ENCODE measurements at regions not wholly inside any gene's neighbourhood (a gene's known extent, or its start where the extent isn't known, plus 50 kb on each side); places are given as distances from the start of the nearest gene placed in this dataset.

- no peak overlapping the region for H3K4me2 ChIP-seq (ENCODE audit: low read depth, low read length)
- WGBS (ENCODE audit: low lambda C conversion rate): 5% methylated on average over 2 of the region's 2 CpGs
- H3K79me2 ChIP-seq (ENCODE audit: insufficient read depth, low read length): no peaks in the 10 kb centered on the region
- H2AFZ ChIP-seq (ENCODE audit: low read length): no peak overlapping the region
- no peaks in the 10 kb centered on the region for H3K4me1 ChIP-seq (ENCODE audit: insufficient read depth, low read length)
- TF ChIP-seq MAFG (CRISPR knock-in tag; IDR thresholded peaks at IDR 0.05) (no peak), CBX5 (CRISPR knock-in tag; IDR thresholded peaks at IDR 0.05; ENCODE audit: borderline replicate concordance) (no peak), CENPX (CRISPR knock-in tag; IDR thresholded peaks at IDR 0.05) (no peak), CTCF (CRISPR knock-in tag; IDR thresholded peaks at IDR 0.05) (no peak), HNF4G (IDR thresholded peaks at IDR 0.05; ENCODE audit: borderline replicate concordance, low read depth, low read length) (no peak), HNF4G (CRISPR knock-in tag; IDR thresholded peaks at IDR 0.05; ENCODE audit: borderline replicate concordance, low read depth) (no peak), NCOA2 (CRISPR knock-in tag; IDR thresholded peaks at IDR 0.05) (no peak), ZUFSP (CRISPR knock-in tag; IDR thresholded peaks at IDR 0.05; ENCODE audit: borderline replicate concordance) (no peak), NFIC (IDR thresholded peaks at IDR 0.05; ENCODE audit: low read length) (no peak), TERF1 (CRISPR knock-in tag; IDR thresholded peaks at IDR 0.05) (no peak), SMAD3 (CRISPR knock-in tag; IDR thresholded peaks at IDR 0.05) (no peak), KDM1A (CRISPR knock-in tag; IDR thresholded peaks at IDR 0.05) (no peak), FOXA3 (CRISPR knock-in tag; IDR thresholded peaks at IDR 0.05) (no peak), ZNF570 (CRISPR knock-in tag; IDR thresholded peaks at IDR 0.05; ENCODE audit: borderline replicate concordance) (no peak)
- BruUV-seq (replicated peaks): no TSS peak
- H3K9me3 ChIP-seq (ENCODE audit: low read length): no peaks in the 10 kb centered on the region
- H3K9ac ChIP-seq (ENCODE audit: insufficient read depth, low read depth, low read length): no peak overlapping the region
- DNase-seq (ENCODE audit: low spot score) (no peak), ATAC-seq (no peak), FAIRE-seq (no peak)
- H3K36me3 ChIP-seq (replicated peaks in 1 of 2; ENCODE audit: control insufficient read depth in 1 of 2, insufficient read depth in 2 of 2, low read length in 2 of 2): no peaks in the 10 kb centered on the region
- no peak overlapping the region for H3K27ac ChIP-seq (ENCODE audit: extremely low read length, insufficient read depth, low read length)
- intact Hi-C loops (cut with micrococcal nuclease; ENCODE audit: unreplicated experiment) (no loop called here), in situ Hi-C loops (cut with HindIII; ENCODE audit: extremely low pct_ligation_motif_present, low pct_unique_long_range_greater_than_20kb) (no loop called here)
- ChIA-PET CTCF (ENCODE audit: low intra/inter-chr PET ratio, low total read pairs) (no interaction called here), POLR2A (no interaction called here)
- H3K27me3 ChIP-seq (ENCODE audit: control insufficient read depth in 1 of 2, insufficient read depth in 2 of 2, low read length in 2 of 2): no peaks in the 10 kb centered on the region
- H4K20me1 ChIP-seq (ENCODE audit: insufficient read depth, low read length): no peaks in the 10 kb centered on the region
- no peak overlapping the region for H3K4me3 ChIP-seq (replicated peaks in 1 of 3; ENCODE audit: insufficient read depth in 1 of 3, low read depth in 2 of 3, low read length in 3 of 3)
Measured at GRCh38 chrX:96387801-96388200, 296.8 kb upstream of the DIAPH2 start.
